Germinal center (tissue), 1 donor: ENCODE measurements at regions not wholly inside any gene's neighbourhood (a gene's known extent, or its start where the extent isn't known, plus 50 kb on each side); places are given as distances from the start of the nearest gene placed in this dataset.
"Not testable (repeated sequence)": the region's sequence is repeated elsewhere in the genome, so short reads cannot be mapped to it uniquely, and the experiment has no call there.

ENCODE experiments used
- DNase-seq: peaks from one replicate; pipeline ENCODE4 v3.0.0; 2012; ENCODE audit warnings: mixed read lengths, low spot score

- no peak for DNase-seq
Measured at GRCh38 chr3:107220538-107220937, 156.7 kb upstream of the CCDC54 start.

- no peak for DNase-seq
Measured at GRCh38 chr3:107221856-107222255, 155.4 kb upstream of the CCDC54 start.

GRCh38 chr3:107222907-107223306 lies 154.3 kb upstream of the CCDC54 start:
- DNase-seq = no peak

GRCh38 chr3:107224026-107224596 lies 153.1 kb upstream of the CCDC54 start:
- DNase-seq = no peak

GRCh38 chr3:107227091-107227490 lies 150.1 kb upstream of the CCDC54 start:
- DNase-seq = no peak

- not testable (repeated sequence) for DNase-seq
Measured at GRCh38 chr3:107233877-107234276, 143.4 kb upstream of the CCDC54 start.

GRCh38 chr3:107235193-107235927 lies 141.9 kb upstream of the CCDC54 start:
- DNase-seq = no peak

- DNase-seq = peak; percentile 69
Measured at GRCh38 chr3:107235928-107236315, 141.3 kb upstream of the CCDC54 start.

GRCh38 chr3:107236655-107237337 lies 140.4 kb upstream of the CCDC54 start:
- no peak for DNase-seq

- DNase-seq = no peak
Measured at GRCh38 chr3:107238787-107239186, 138.5 kb upstream of the CCDC54 start.

GRCh38 chr3:107239703-107240102 lies 137.5 kb upstream of the CCDC54 start:
- no peak for DNase-seq

GRCh38 chr3:107240183-107241091 lies 136.8 kb upstream of the CCDC54 start:
- peak; percentile 89 for DNase-seq

- peak; percentile 46 for DNase-seq
Measured at GRCh38 chr3:107241217-107241616, 136.0 kb upstream of the CCDC54 start.

GRCh38 chr3:107242579-107242978 lies 134.7 kb upstream of the CCDC54 start:
- no peak for DNase-seq

GRCh38 chr3:107247116-107247515 lies 130.1 kb upstream of the CCDC54 start:
- DNase-seq = no peak

GRCh38 chr3:107249132-107249531 lies 128.1 kb upstream of the CCDC54 start:
- DNase-seq = no peak

- no peak for DNase-seq
Measured at GRCh38 chr3:107250221-107250620, 127.0 kb upstream of the CCDC54 start.

GRCh38 chr3:107251819-107252218 lies 125.4 kb upstream of the CCDC54 start:
- no peak for DNase-seq

- no peak for DNase-seq
Measured at GRCh38 chr3:107256963-107257362, 120.3 kb upstream of the CCDC54 start.

GRCh38 chr3:107258300-107258699 lies 118.9 kb upstream of the CCDC54 start:
- no peak for DNase-seq

- DNase-seq = no peak
Measured at GRCh38 chr3:107260207-107260606, 117.0 kb upstream of the CCDC54 start.
